Cardiac muscle cell (in vitro differentiated cells and primary cell): ENCODE measurements at regions not wholly inside any gene's neighbourhood (a gene's known extent, or its start where the extent isn't known, plus 50 kb on each side); places are given as distances from the start of the nearest gene placed in this dataset.

ENCODE experiments used
- DNase-seq, 2 donors: peaks; one replicate each; pipeline versions ENCODE4 v3.0.0 to v3.0.0-alpha.2; 2010 to 2017; ENCODE audit warnings: low read depth in 1 of 2, low spot score in 1 of 2
- H3K27ac ChIP-seq: fragments of 200-600 bp; sonication (generic); 2 replicates; pipeline ENCODE4 v1.5.1; 2016
- H3K27me3 ChIP-seq: fragments of 200-600 bp; sonication (generic); 2 replicates; pipeline ENCODE4 v1.6.0; 2016; ENCODE audit warnings: control low read depth
- H3K36me3 ChIP-seq: fragments of 200-600 bp; sonication (generic); 2 replicates; pipeline ENCODE4 v1.5.1; 2016; ENCODE audit warnings: control low read depth
- H3K4me1 ChIP-seq: fragments of 200-600 bp; sonication (generic); 2 replicates; pipeline ENCODE4 v1.8.1; 2017; ENCODE audit warnings: low read depth, mild to moderate bottlenecking, mixed run types
- H3K4me3 ChIP-seq: fragments of 200-600 bp; sonication (generic); 2 replicates; pipeline ENCODE4 v1.5.1; 2016; ENCODE audit warnings: mild to moderate bottlenecking
- H3K9me3 ChIP-seq: fragments of 200-600 bp; sonication (generic); 2 replicates; pipeline ENCODE4 v1.5.1; 2017; ENCODE audit warnings: low read depth, mild to moderate bottlenecking, control low read depth
- CTCF ChIP-seq: IDR thresholded peaks from 2 replicates; pipeline ENCODE4 v1.5.1; 2012; ENCODE audit warnings: low read depth, mild to moderate bottlenecking, low read length

GRCh38 chr17:34859652-34860051 is 101.6 kb downstream of the CCT6B start:
- Histone ChIP-seq H3K27ac (no peak overlapping the region), H3K36me3 (no peaks in the 10 kb centered on the region), H3K4me1 (no peaks in the 10 kb centered on the region), H3K4me3 (no peak overlapping the region), H3K27me3 (no peaks in the 10 kb centered on the region), H3K9me3 (no peaks in the 10 kb centered on the region)
- TF ChIP-seq CTCF = no peak
- DNase-seq = no peak

- Histone ChIP-seq H3K27ac (no peak overlapping the region), H3K4me1 (no peaks in the 10 kb centered on the region), H3K4me3 (no peak overlapping the region), H3K27me3 (no peaks in the 10 kb centered on the region), H3K9me3 (no peaks in the 10 kb centered on the region), H3K36me3 (no peaks in the 10 kb centered on the region)
- no peak for TF ChIP-seq CTCF
- peak in 1 of 2 donors; percentile 6 for DNase-seq
Measured at GRCh38 chr17:34858591-34859565, 102.4 kb downstream of the CCT6B start.

GRCh38 chr17:34853924-34854323 is 107.3 kb downstream of the CCT6B start:
- DNase-seq = no peak
- H3K36me3 ChIP-seq = no peaks in the 10 kb centered on the region
- TF ChIP-seq CTCF = no peak
- no peaks in the 10 kb centered on the region for H3K9me3 ChIP-seq
- H3K27me3 ChIP-seq = no peaks in the 10 kb centered on the region
- no peaks in the 10 kb centered on the region for H3K4me1 ChIP-seq
- no peak overlapping the region for H3K4me3 ChIP-seq
- H3K27ac ChIP-seq = no peak overlapping the region

GRCh38 chr17:34852614-34853013 is 108.6 kb downstream of the CCT6B start:
- H3K27me3 ChIP-seq = no peaks in the 10 kb centered on the region
- H3K9me3 ChIP-seq = no peaks in the 10 kb centered on the region
- H3K4me1 ChIP-seq = no peaks in the 10 kb centered on the region
- no peak for DNase-seq
- H3K27ac ChIP-seq = no peak overlapping the region
- H3K4me3 ChIP-seq = no peak overlapping the region
- H3K36me3 ChIP-seq = no peaks in the 10 kb centered on the region
- no peak for TF ChIP-seq CTCF

GRCh38 chr17:34851961-34852540 is 109.2 kb downstream of the CCT6B start:
- DNase-seq = no peak
- Histone ChIP-seq H3K9me3 (no peaks in the 10 kb centered on the region), H3K4me1 (no peaks in the 10 kb centered on the region), H3K27ac (no peak overlapping the region), H3K36me3 (no peaks in the 10 kb centered on the region), H3K4me3 (no peak overlapping the region), H3K27me3 (no peaks in the 10 kb centered on the region)
- TF ChIP-seq CTCF = no peak
